ENCODE measurements at regions not wholly inside any gene's neighbourhood (a gene's known extent, or its start where the extent isn't known, plus 50 kb on each side); places are given as distances from the start of the nearest gene placed in this dataset.

- H3K4me3 ChIP-seq, result no peak overlapping the region
- no peak for DNase-seq (ENCODE audit: low read depth, low spot score)
- H3K27ac ChIP-seq, result no peak overlapping the region
- no peaks in the 10 kb centered on the region for H3K9me3 ChIP-seq (ENCODE audit: low read depth, low read length)
- TF ChIP-seq EZH2 (IDR thresholded peaks at IDR 0.05), result no peak
- no peak for TF ChIP-seq FOXP2 (optimal IDR thresholded peaks at IDR 0.05; ENCODE audit: control extremely low read depth, extremely low read length, insufficient read depth)
- TF ChIP-seq POLR2AphosphoS5 (IDR thresholded peaks at IDR 0.05; ENCODE audit: borderline replicate concordance, low read depth, low read length), result no peak
- H3K36me3 ChIP-seq (ENCODE audit: insufficient read depth, low read length), result no peaks in the 10 kb centered on the region
- H3K9ac ChIP-seq (ENCODE audit: insufficient read length), result no peak overlapping the region
Measured at GRCh38 chr14:103225476-103225875, 102.2 kb downstream of the TNFAIP2 start.

- H3K4me3 ChIP-seq, result no peak overlapping the region
- H3K36me3 ChIP-seq (ENCODE audit: insufficient read depth, low read length), result no peaks in the 10 kb centered on the region
- DNase-seq (ENCODE audit: low read depth, low spot score), result no peak
- TF ChIP-seq FOXP2 (optimal IDR thresholded peaks at IDR 0.05; ENCODE audit: control extremely low read depth, extremely low read length, insufficient read depth) (no peak), POLR2AphosphoS5 (IDR thresholded peaks at IDR 0.05; ENCODE audit: borderline replicate concordance, low read depth, low read length) (no peak), EZH2 (IDR thresholded peaks at IDR 0.05) (no peak)
- H3K9me3 ChIP-seq (ENCODE audit: low read depth, low read length), result no peaks in the 10 kb centered on the region
- no peak overlapping the region for H3K27ac ChIP-seq
- no peak overlapping the region for H3K9ac ChIP-seq (ENCODE audit: insufficient read length)
Measured at GRCh38 chr14:103227094-103227768, 104.0 kb downstream of the TNFAIP2 start.

- H3K4me3 ChIP-seq, result no peak overlapping the region
- H3K9me3 ChIP-seq (ENCODE audit: low read depth, low read length), result no peaks in the 10 kb centered on the region
- no peaks in the 10 kb centered on the region for H3K36me3 ChIP-seq (ENCODE audit: insufficient read depth, low read length)
- DNase-seq (ENCODE audit: low read depth, low spot score), result no peak
- no peak overlapping the region for H3K27ac ChIP-seq
- H3K9ac ChIP-seq (ENCODE audit: insufficient read length), result no peak overlapping the region
- no peak for TF ChIP-seq FOXP2 (optimal IDR thresholded peaks at IDR 0.05; ENCODE audit: control extremely low read depth, extremely low read length, insufficient read depth)
- no peak for TF ChIP-seq EZH2 (IDR thresholded peaks at IDR 0.05)
- TF ChIP-seq POLR2AphosphoS5 (IDR thresholded peaks at IDR 0.05; ENCODE audit: borderline replicate concordance, low read depth, low read length), result no peak
Measured at GRCh38 chr14:103228076-103228806, 105.0 kb downstream of the TNFAIP2 start.

GRCh38 chr14:103228866-103229265, 105.2 kb upstream of the EIF5 start:
- Histone ChIP-seq H3K4me3 (no peak overlapping the region), H3K9ac (ENCODE audit: insufficient read length) (no peak overlapping the region), H3K9me3 (ENCODE audit: low read depth, low read length) (no peaks in the 10 kb centered on the region), H3K36me3 (ENCODE audit: insufficient read depth, low read length) (no peaks in the 10 kb centered on the region), H3K27ac (no peak overlapping the region)
- no peak for DNase-seq (ENCODE audit: low read depth, low spot score)
- TF ChIP-seq EZH2 (IDR thresholded peaks at IDR 0.05), result no peak
- no peak for TF ChIP-seq FOXP2 (optimal IDR thresholded peaks at IDR 0.05; ENCODE audit: control extremely low read depth, extremely low read length, insufficient read depth)
- TF ChIP-seq POLR2AphosphoS5 (IDR thresholded peaks at IDR 0.05; ENCODE audit: borderline replicate concordance, low read depth, low read length), result no peak

- Histone ChIP-seq H3K9me3 (ENCODE audit: low read depth, low read length) (no peaks in the 10 kb centered on the region), H3K9ac (ENCODE audit: insufficient read length) (no peak overlapping the region), H3K4me3 (no peak overlapping the region), H3K27ac (no peak overlapping the region), H3K36me3 (ENCODE audit: insufficient read depth, low read length) (no peaks in the 10 kb centered on the region)
- DNase-seq (ENCODE audit: low read depth, low spot score), result no peak
- TF ChIP-seq EZH2 (IDR thresholded peaks at IDR 0.05) (no peak), FOXP2 (optimal IDR thresholded peaks at IDR 0.05; ENCODE audit: control extremely low read depth, extremely low read length, insufficient read depth) (no peak), POLR2AphosphoS5 (IDR thresholded peaks at IDR 0.05; ENCODE audit: borderline replicate concordance, low read depth, low read length) (no peak)
Measured at GRCh38 chr14:103230021-103230420, 104.0 kb upstream of the EIF5 start.

GRCh38 chr14:103230658-103231334, 103.2 kb upstream of the EIF5 start:
- TF ChIP-seq POLR2AphosphoS5 (IDR thresholded peaks at IDR 0.05; ENCODE audit: borderline replicate concordance, low read depth, low read length) (no peak), EZH2 (IDR thresholded peaks at IDR 0.05) (no peak), FOXP2 (optimal IDR thresholded peaks at IDR 0.05; ENCODE audit: control extremely low read depth, extremely low read length, insufficient read depth) (no peak)
- Histone ChIP-seq H3K4me3 (no peak overlapping the region), H3K9ac (ENCODE audit: insufficient read length) (no peak overlapping the region), H3K36me3 (ENCODE audit: insufficient read depth, low read length) (no peaks in the 10 kb centered on the region), H3K27ac (no peak overlapping the region), H3K9me3 (ENCODE audit: low read depth, low read length) (no peaks in the 10 kb centered on the region)
- no peak for DNase-seq (ENCODE audit: low read depth, low spot score)

GRCh38 chr14:103231376-103232019, 102.5 kb upstream of the EIF5 start:
- H3K9ac ChIP-seq (ENCODE audit: insufficient read length), result no peak overlapping the region
- DNase-seq (ENCODE audit: low read depth, low spot score), result no peak

More at GRCh38 chr14:103231376-103232019, 102.5 kb upstream of the EIF5 start:
- H3K27ac ChIP-seq, result no peak overlapping the region
- no peak for TF ChIP-seq EZH2 (IDR thresholded peaks at IDR 0.05)
- TF ChIP-seq POLR2AphosphoS5 (IDR thresholded peaks at IDR 0.05; ENCODE audit: borderline replicate concordance, low read depth, low read length), result no peak
- TF ChIP-seq FOXP2 (optimal IDR thresholded peaks at IDR 0.05; ENCODE audit: control extremely low read depth, extremely low read length, insufficient read depth), result no peak
- no peak overlapping the region for H3K4me3 ChIP-seq
- no peaks in the 10 kb centered on the region for H3K9me3 ChIP-seq (ENCODE audit: low read depth, low read length)
- H3K36me3 ChIP-seq (ENCODE audit: insufficient read depth, low read length), result no peaks in the 10 kb centered on the region

All from SK-N-MC (cell line).